ENCODE measurements at regions not wholly inside any gene's neighbourhood (a gene's known extent, or its start where the extent isn't known, plus 50 kb on each side); places are given as distances from the start of the nearest gene placed in this dataset.

DNA sequence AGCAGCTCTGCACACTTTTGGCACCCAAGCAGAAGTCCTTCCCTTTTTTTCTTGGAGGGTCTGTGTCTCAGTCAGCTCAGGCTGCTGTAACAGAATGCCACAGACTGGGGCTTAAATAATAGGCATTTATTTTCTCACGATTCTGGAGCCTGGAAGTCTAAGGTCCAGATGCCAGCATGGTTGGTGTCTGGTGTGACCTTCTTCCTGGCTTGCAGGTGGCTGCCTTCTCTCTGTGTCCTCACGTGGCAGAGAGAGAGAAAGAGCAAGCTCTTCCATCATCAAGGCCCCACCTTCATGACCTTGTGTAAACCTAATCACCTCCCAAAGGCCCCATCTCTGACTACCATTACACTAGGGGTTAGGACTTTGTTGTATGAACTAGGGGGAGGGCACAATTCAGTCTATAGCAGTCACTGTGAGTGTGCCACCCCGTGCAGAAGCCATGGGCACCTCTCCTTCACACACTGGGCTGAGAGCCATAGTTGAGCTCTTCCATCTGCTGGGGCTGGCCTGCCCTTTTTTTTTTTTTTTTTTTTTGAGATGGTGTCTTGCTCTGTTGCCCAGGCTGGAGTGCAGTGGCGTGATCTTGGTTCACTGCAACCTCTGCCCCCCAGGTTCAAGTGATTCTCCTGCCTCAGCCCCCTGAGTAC lies 80.3 kb downstream of the OAT start:
- WGBS, 2 experiments (ENCODE audit: insufficient coverage in 2 of 2): 50 to 78% methylated on average over 1 to 2 of the region's 4 CpGs
- no peak overlapping the region for H3K4me3 ChIP-seq (ENCODE audit: extremely low read depth, insufficient read depth, low read length, poor library complexity, severe bottlenecking)
- no peaks in the 10 kb centered on the region for H3K4me1 ChIP-seq (ENCODE audit: control insufficient read depth, insufficient read depth, low read length, poor library complexity, severe bottlenecking)
- no peak overlapping the region for H3K27ac ChIP-seq (ENCODE audit: low read depth, low read length, severe bottlenecking)
- H3K36me3 ChIP-seq (ENCODE audit: control insufficient read depth, insufficient read depth, low read length): no peaks in the 10 kb centered on the region
- no peaks in the 10 kb centered on the region for H3K9me3 ChIP-seq (ENCODE audit: control insufficient read depth, low read length)

DNA sequence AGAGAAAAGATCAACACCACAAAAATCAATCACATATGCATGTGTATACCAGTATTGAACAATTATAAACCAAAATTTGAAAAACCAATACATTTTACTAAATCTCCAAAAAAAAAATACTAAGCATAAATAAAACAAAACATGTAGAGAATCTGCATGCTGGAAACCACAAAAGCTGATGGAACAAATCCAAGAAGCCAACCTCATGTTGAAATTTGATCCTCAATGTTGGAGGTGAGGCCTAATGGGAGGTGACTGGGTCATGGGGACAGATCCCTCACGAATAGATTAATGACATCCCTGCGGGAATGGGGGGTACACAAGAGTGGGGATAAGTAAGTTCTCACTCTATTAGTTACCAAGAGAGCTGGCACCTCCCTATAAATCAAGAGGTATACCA lies 82.5 kb downstream of the OAT start:
- no peaks in the 10 kb centered on the region for H3K36me3 ChIP-seq (ENCODE audit: control insufficient read depth, insufficient read depth, low read length)
- WGBS, 2 experiments (ENCODE audit: insufficient coverage in 2 of 2): no CpG with 5 or more reads among the region's 2 CpGs
- H3K27ac ChIP-seq (ENCODE audit: low read depth, low read length, severe bottlenecking): no peak overlapping the region
- H3K9me3 ChIP-seq (ENCODE audit: control insufficient read depth, low read length): peaks cover 4% of the 10 kb centered on the region
- no peak overlapping the region for H3K4me3 ChIP-seq (ENCODE audit: extremely low read depth, insufficient read depth, low read length, poor library complexity, severe bottlenecking)
- no peaks in the 10 kb centered on the region for H3K4me1 ChIP-seq (ENCODE audit: control insufficient read depth, insufficient read depth, low read length, poor library complexity, severe bottlenecking)

DNA sequence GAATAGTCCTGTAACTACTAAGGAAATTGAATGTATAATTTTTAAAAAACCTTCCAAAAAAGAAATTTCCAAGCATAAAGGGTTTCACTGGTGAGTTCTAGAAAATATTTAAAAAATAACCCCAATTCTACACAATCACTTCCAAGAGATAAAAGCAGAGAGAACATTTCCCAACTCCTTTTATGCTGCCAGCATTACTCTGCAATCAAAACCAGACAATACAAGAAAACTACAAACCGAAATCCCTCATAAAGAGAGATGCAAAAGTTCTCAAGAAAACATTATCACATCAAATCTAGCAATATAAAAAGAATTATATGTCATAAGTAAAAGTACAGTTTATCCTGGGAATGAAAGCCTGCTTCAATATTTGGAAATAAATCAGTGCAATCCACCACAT lies 84.8 kb downstream of the OAT start:
- H3K27ac ChIP-seq (ENCODE audit: low read depth, low read length, severe bottlenecking): no peak overlapping the region
- WGBS, 2 experiments (ENCODE audit: insufficient coverage in 2 of 2): no CpG with 5 or more reads among the region's 1 CpG
- no peak overlapping the region for H3K4me3 ChIP-seq (ENCODE audit: extremely low read depth, insufficient read depth, low read length, poor library complexity, severe bottlenecking)
- H3K36me3 ChIP-seq (ENCODE audit: control insufficient read depth, insufficient read depth, low read length): no peaks in the 10 kb centered on the region
- no peaks in the 10 kb centered on the region for H3K4me1 ChIP-seq (ENCODE audit: control insufficient read depth, insufficient read depth, low read length, poor library complexity, severe bottlenecking)
- peaks cover 6% of the 10 kb centered on the region for H3K9me3 ChIP-seq (ENCODE audit: control insufficient read depth, low read length)

DNA sequence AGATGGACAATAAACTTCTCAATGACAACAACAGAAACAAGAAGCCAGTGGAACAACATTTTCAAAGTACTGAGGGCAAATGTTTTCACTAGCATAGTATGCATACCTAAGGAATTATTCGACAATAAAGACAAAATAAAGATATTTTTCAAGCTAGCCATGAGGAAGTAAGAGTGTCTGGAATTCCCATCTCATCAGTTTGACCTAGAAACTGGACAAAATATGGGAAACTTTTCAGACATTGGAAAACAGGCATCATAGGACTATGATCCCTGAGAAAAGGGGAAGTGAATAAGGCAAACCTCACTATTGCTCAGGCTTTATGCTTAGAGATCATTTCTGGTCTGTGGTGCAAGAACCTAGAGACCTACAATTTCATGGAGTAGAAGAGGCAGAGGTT lies 86.3 kb downstream of the OAT start:
- no peak overlapping the region for H3K27ac ChIP-seq (ENCODE audit: low read depth, low read length, severe bottlenecking)
- no CpG with 5 or more reads among the region's 1 CpG for WGBS, 2 experiments (ENCODE audit: insufficient coverage in 2 of 2)
- no peaks in the 10 kb centered on the region for H3K4me1 ChIP-seq (ENCODE audit: control insufficient read depth, insufficient read depth, low read length, poor library complexity, severe bottlenecking)
- peaks cover 6% of the 10 kb centered on the region for H3K9me3 ChIP-seq (ENCODE audit: control insufficient read depth, low read length)
- no peaks in the 10 kb centered on the region for H3K36me3 ChIP-seq (ENCODE audit: control insufficient read depth, insufficient read depth, low read length)
- H3K4me3 ChIP-seq (ENCODE audit: extremely low read depth, insufficient read depth, low read length, poor library complexity, severe bottlenecking): no peak overlapping the region

DNA sequence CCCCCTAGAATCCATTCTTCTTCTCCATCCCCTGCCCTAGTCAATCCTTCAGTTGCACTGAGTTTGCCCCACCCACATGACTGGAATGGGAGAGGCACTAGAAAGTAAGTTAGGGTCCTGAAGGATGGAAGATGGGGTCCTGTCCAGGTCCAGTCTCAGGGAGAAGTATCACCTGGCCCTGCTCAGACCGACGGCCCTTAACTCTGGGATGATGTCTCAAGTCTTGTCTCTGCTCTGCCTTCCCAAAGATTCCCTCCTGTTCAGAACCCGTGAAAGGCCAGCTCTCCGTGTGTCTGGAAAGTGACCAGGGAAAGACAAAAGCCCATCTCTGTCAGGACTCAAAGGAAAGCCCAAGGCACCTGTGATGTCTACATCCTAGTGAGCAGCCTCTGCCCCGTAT lies 88.8 kb downstream of the OAT start:
- WGBS, 2 experiments (ENCODE audit: insufficient coverage in 2 of 2): 69 to 98% methylated on average over 5 of the region's 5 CpGs
- Histone ChIP-seq H3K4me3 (ENCODE audit: extremely low read depth, insufficient read depth, low read length, poor library complexity, severe bottlenecking) (no peak overlapping the region), H3K36me3 (ENCODE audit: control insufficient read depth, insufficient read depth, low read length) (no peaks in the 10 kb centered on the region)

DNA sequence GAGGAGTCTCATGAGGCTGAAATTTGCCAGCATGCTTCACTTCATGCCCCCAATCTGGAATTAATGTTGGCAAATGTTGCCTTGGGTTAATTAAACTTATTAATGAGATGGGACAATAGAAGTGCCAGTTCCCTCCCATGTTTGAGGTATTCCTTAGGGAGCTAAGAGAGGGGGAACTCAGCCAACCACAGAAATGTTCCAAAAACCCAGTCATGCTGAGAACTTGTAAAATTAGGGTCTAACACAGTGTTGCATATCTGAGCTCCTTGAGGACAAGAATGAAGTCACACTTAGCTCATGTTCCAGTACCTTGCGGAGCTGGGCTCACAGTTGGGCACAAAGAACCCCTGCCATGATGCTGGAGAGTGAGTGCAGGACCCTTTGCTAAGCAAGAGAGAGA lies 89.4 kb downstream of the OAT start:
- Histone ChIP-seq H3K4me3 (ENCODE audit: extremely low read depth, insufficient read depth, low read length, poor library complexity, severe bottlenecking) (no peak overlapping the region), H3K36me3 (ENCODE audit: control insufficient read depth, insufficient read depth, low read length) (no peaks in the 10 kb centered on the region), H3K27ac (ENCODE audit: low read depth, low read length, severe bottlenecking) (no peak overlapping the region), H3K4me1 (ENCODE audit: control insufficient read depth, insufficient read depth, low read length, poor library complexity, severe bottlenecking) (no peaks in the 10 kb centered on the region), H3K9me3 (ENCODE audit: control insufficient read depth, low read length) (peaks cover 6% of the 10 kb centered on the region)
- 80 to 83% methylated on average over 1 of the region's 1 CpG for WGBS, 2 experiments (ENCODE audit: insufficient coverage in 2 of 2)

More for the DNA sequence above, 88.8 kb downstream of the OAT start:
- no peak overlapping the region for H3K27ac ChIP-seq (ENCODE audit: low read depth, low read length, severe bottlenecking)
- H3K4me1 ChIP-seq (ENCODE audit: control insufficient read depth, insufficient read depth, low read length, poor library complexity, severe bottlenecking): no peaks in the 10 kb centered on the region
- H3K9me3 ChIP-seq (ENCODE audit: control insufficient read depth, low read length): peaks cover 6% of the 10 kb centered on the region

DNA sequence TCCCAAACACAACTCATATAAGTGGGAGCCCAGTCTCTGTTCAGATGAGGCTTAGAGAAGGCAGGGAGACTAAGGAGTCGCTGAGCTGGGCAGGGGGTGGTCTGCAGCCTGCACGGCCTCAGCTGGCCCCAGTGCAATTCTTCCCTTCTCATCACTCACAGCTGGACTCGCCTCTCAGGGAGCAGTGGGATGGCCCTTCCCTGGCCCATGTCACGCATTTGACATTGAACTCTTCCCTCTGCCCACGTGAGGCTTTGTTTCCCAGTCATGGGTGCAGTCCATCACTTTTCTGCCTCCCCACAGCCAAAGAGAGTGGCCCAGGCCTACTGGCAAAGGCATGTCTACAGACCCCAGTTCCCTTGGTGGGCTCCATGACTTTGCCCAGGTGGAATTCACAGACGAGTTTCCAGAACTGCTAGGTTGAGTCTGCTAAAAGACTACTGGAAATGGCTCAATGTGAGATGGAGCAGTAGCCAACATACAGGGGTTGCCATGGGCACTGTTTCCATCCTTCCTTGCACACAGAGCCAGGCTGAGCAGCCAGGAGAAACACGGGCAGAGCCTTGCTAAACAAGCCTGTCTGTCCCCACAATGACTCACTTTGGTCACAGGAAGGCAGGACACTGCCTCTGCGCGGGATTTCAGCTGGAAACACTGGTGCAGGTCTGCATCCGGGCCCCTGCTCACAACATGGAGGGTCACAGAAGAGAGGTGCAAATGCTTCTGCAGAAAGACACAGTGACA lies 90.1 kb downstream of the OAT start:
- Histone ChIP-seq H3K4me1 (ENCODE audit: control insufficient read depth, insufficient read depth, low read length, poor library complexity, severe bottlenecking) (no peaks in the 10 kb centered on the region), H3K4me3 (ENCODE audit: extremely low read depth, insufficient read depth, low read length, poor library complexity, severe bottlenecking) (no peak overlapping the region)
- WGBS, 2 experiments (ENCODE audit: insufficient coverage in 2 of 2): 75 to 82% methylated on average over 9 of the region's 10 CpGs

DNA sequence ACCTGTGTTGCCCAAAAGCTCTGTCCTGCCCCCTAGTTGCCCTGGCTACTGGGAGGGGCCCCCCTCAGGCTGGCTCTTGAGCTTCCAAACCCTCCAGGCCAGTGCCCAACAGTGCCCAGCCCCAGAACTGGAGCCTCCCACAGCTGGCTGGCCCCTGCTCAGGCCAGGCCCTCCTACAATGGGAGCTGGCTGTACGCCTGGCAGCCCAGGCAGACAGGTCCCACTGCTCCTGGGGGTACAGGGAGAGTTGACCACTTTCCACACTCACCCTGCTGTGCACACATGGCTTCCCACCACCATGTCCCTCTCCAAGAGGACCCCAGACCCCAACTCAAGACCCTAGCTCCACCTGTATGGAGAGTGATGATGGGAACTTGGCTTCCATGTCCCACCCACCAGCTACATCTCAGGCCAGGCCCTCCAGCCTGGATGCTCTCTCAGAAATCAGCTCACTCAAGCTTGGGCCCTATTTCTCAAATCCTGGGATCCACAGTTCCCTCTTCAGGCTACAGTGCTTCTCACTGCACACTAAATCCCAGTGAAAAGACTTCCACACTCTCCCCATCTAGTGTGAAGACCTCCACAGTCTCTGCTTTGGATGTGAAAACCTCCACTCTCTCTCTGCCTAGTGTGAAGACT lies 92.6 kb downstream of the OAT start:
- WGBS, 2 experiments (ENCODE audit: insufficient coverage in 2 of 2): 100% methylated on average over 1 of the region's 1 CpG; no CpG with 5 or more reads in 1 of the 2 experiments
- no peak overlapping the region for H3K27ac ChIP-seq (ENCODE audit: low read depth, low read length, severe bottlenecking)
- H3K9me3 ChIP-seq (ENCODE audit: control insufficient read depth, low read length): peaks cover 2% of the 10 kb centered on the region
- no peaks in the 10 kb centered on the region for H3K4me1 ChIP-seq (ENCODE audit: control insufficient read depth, insufficient read depth, low read length, poor library complexity, severe bottlenecking)
- H3K36me3 ChIP-seq (ENCODE audit: control insufficient read depth, insufficient read depth, low read length): no peaks in the 10 kb centered on the region
- H3K4me3 ChIP-seq (ENCODE audit: extremely low read depth, insufficient read depth, low read length, poor library complexity, severe bottlenecking): no peak overlapping the region

More for the DNA sequence above, 90.1 kb downstream of the OAT start:
- H3K27ac ChIP-seq (ENCODE audit: low read depth, low read length, severe bottlenecking): no peak overlapping the region
- H3K36me3 ChIP-seq (ENCODE audit: control insufficient read depth, insufficient read depth, low read length): no peaks in the 10 kb centered on the region
- H3K9me3 ChIP-seq (ENCODE audit: control insufficient read depth, low read length): peaks cover 6% of the 10 kb centered on the region

DNA sequence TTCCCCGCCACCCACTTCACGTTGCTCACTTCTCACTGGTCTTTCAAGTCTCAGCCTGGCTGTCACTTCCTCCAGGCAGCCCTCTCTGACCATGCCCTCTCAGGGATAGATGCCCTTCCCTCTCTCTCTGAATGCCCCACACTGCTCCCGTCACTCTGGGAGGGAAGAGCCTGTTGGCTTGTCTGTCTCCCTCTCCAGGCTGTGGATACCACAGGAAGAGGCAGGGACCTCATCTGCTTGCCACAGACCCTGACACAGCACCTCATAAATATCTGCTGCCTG lies 93.1 kb downstream of the OAT start:
- Histone ChIP-seq H3K4me3 (ENCODE audit: extremely low read depth, insufficient read depth, low read length, poor library complexity, severe bottlenecking) (no peak overlapping the region), H3K27ac (ENCODE audit: low read depth, low read length, severe bottlenecking) (no peak overlapping the region), H3K9me3 (ENCODE audit: control insufficient read depth, low read length) (no peaks in the 10 kb centered on the region), H3K4me1 (ENCODE audit: control insufficient read depth, insufficient read depth, low read length, poor library complexity, severe bottlenecking) (no peaks in the 10 kb centered on the region), H3K36me3 (ENCODE audit: control insufficient read depth, insufficient read depth, low read length) (no peaks in the 10 kb centered on the region)
- 72 to 92% methylated on average over 2 to 3 of the region's 3 CpGs for WGBS, 2 experiments (ENCODE audit: insufficient coverage in 2 of 2)

DNA sequence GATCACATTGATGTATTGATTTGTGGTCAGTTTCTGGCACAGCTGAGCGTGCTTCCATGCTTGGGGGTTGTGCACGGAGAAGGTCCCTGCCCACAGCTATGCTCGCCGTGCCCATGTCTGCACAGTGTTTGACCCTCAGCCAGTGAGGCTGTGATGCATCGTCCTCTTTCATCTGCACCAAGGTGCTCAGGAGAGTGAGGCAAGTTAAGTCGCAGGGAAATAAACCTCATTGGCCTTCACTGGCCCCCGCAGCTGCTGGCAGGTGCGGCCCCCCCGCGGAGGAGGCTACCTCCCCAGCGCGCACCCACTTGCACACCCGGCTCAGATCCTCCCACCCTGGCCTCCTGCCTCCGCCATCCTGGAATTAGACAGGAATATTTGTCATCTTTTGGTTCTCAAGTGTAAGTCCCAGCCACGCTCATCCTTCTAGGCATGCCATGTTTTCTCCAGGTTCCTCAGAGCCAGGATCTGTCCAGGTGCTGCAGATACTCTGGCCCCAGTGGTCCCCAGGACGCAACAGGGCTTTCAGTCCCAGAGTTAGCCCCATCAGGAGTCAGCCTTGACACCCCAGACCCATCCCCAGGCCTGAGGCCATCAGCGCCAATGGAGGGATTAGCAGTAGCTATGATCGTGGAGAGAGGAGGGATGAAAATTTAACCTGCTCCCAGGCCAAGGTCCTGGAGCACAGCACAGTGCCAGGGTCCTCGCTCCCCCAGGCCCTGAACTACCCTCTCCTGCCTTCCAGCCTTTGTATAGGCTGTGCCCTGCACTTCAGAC lies 93.7 kb downstream of the OAT start:
- H3K27ac ChIP-seq (ENCODE audit: low read depth, low read length, severe bottlenecking): no peak overlapping the region
- WGBS, 2 experiments (ENCODE audit: insufficient coverage in 2 of 2): 92 to 97% methylated on average over 14 to 17 of the region's 19 CpGs
- H3K36me3 ChIP-seq (ENCODE audit: control insufficient read depth, insufficient read depth, low read length): no peaks in the 10 kb centered on the region
- no peaks in the 10 kb centered on the region for H3K9me3 ChIP-seq (ENCODE audit: control insufficient read depth, low read length)
- H3K4me1 ChIP-seq (ENCODE audit: control insufficient read depth, insufficient read depth, low read length, poor library complexity, severe bottlenecking): no peaks in the 10 kb centered on the region
- no peak overlapping the region for H3K4me3 ChIP-seq (ENCODE audit: extremely low read depth, insufficient read depth, low read length, poor library complexity, severe bottlenecking)

Measured in mesodermal cell (in vitro differentiated cells).